ENCODE measurements at regions not wholly inside any gene's neighbourhood (a gene's known extent, or its start where the extent isn't known, plus 50 kb on each side); places are given as distances from the start of the nearest gene placed in this dataset.

- no peak overlapping the region for H3K27ac ChIP-seq
- TF ChIP-seq EZH2 (IDR thresholded peaks at IDR 0.05) (no peak), EZH2phosphoT487 (IDR thresholded peaks at IDR 0.05) (no peak), CTCF (IDR thresholded peaks at IDR 0.05) (no peak)
- peaks cover 8% of the 10 kb centered on the region for H3K4me1 ChIP-seq
- H3F3A ChIP-seq (ENCODE audit: low read depth) = peaks cover 15% of the 10 kb centered on the region
- no peaks in the 10 kb centered on the region for H3K36me3 ChIP-seq
- peaks cover 2% of the 10 kb centered on the region for H3K27me3 Mint-ChIP-seq (ENCODE audit: insufficient read depth, low read depth)
- H3K27me3 ChIP-seq = no peaks in the 10 kb centered on the region
- H3K9me3 ChIP-seq (ENCODE audit: low read depth) = no peaks in the 10 kb centered on the region
- no peak for DNase-seq (ENCODE audit: low spot score)
- no peak overlapping the region for H3K27ac Mint-ChIP-seq
- H3K4me3 ChIP-seq = no peak overlapping the region
- no peak overlapping the region for H2AFZ ChIP-seq (replicated peaks)
- no peaks in the 10 kb centered on the region for H3K79me2 ChIP-seq (ENCODE audit: low read depth)
- H3K4me1 Mint-ChIP-seq = peaks cover 7% of the 10 kb centered on the region
- no peak overlapping the region for H3K4me3 Mint-ChIP-seq
- H3K36me3 Mint-ChIP-seq = no peaks in the 10 kb centered on the region
- peaks cover 4% of the 10 kb centered on the region for H3K9me3 Mint-ChIP-seq
- H3K9ac ChIP-seq = no peak overlapping the region
- no peaks in the 10 kb centered on the region for H4K20me1 ChIP-seq (ENCODE audit: low read depth)
- H3K4me2 ChIP-seq = no peak overlapping the region
These were observed 95.7 kb upstream of the CELF2 start for GRCh38 chr10:10921826-10922461.

- Histone ChIP-seq H2AFZ (replicated peaks) (no peak overlapping the region), H3K4me1 (peaks cover 5% of the 10 kb centered on the region), H3F3A (ENCODE audit: low read depth) (peaks cover 12% of the 10 kb centered on the region), H4K20me1 (ENCODE audit: low read depth) (no peaks in the 10 kb centered on the region), H3K4me3 (no peak overlapping the region), H3K27ac (no peak overlapping the region), H3K36me3 (no peaks in the 10 kb centered on the region), H3K79me2 (ENCODE audit: low read depth) (no peaks in the 10 kb centered on the region), H3K9ac (no peak overlapping the region), H3K9me3 (ENCODE audit: low read depth) (no peaks in the 10 kb centered on the region), H3K27me3 (no peaks in the 10 kb centered on the region), H3K4me2 (no peak overlapping the region)
- H3K4me1 Mint-ChIP-seq = peaks cover 7% of the 10 kb centered on the region
- peaks cover 4% of the 10 kb centered on the region for H3K9me3 Mint-ChIP-seq
- no peak overlapping the region for H3K4me3 Mint-ChIP-seq
- H3K36me3 Mint-ChIP-seq = no peaks in the 10 kb centered on the region
- H3K27me3 Mint-ChIP-seq (ENCODE audit: insufficient read depth, low read depth) = peaks cover 2% of the 10 kb centered on the region
- TF ChIP-seq CTCF (IDR thresholded peaks at IDR 0.05) (no peak), EZH2 (IDR thresholded peaks at IDR 0.05) (no peak), EZH2phosphoT487 (IDR thresholded peaks at IDR 0.05) (no peak)
- no peak for DNase-seq (ENCODE audit: low spot score)
- H3K27ac Mint-ChIP-seq = no peak overlapping the region
These were observed 94.5 kb upstream of the CELF2 start for GRCh38 chr10:10923029-10923651.

- Mint-ChIP-seq H3K9me3 (peaks cover 4% of the 10 kb centered on the region), H3K4me1 (no peaks in the 10 kb centered on the region), H3K36me3 (no peaks in the 10 kb centered on the region), H3K27me3 (ENCODE audit: insufficient read depth, low read depth) (no peaks in the 10 kb centered on the region), H3K27ac (no peak overlapping the region), H3K4me3 (no peak overlapping the region)
- Histone ChIP-seq H3K4me1 (no peaks in the 10 kb centered on the region), H3K36me3 (no peaks in the 10 kb centered on the region), H3F3A (ENCODE audit: low read depth) (no peaks in the 10 kb centered on the region), H3K27ac (no peak overlapping the region), H3K4me3 (no peak overlapping the region), H2AFZ (replicated peaks) (no peak overlapping the region), H3K9me3 (ENCODE audit: low read depth) (no peaks in the 10 kb centered on the region), H3K4me2 (no peak overlapping the region), H3K27me3 (no peaks in the 10 kb centered on the region), H4K20me1 (ENCODE audit: low read depth) (no peaks in the 10 kb centered on the region), H3K9ac (no peak overlapping the region), H3K79me2 (ENCODE audit: low read depth) (no peaks in the 10 kb centered on the region)
- DNase-seq (ENCODE audit: low spot score) = no peak
- no peak for TF ChIP-seq EZH2 (IDR thresholded peaks at IDR 0.05)
- no peak for TF ChIP-seq CTCF (IDR thresholded peaks at IDR 0.05)
- no peak for TF ChIP-seq EZH2phosphoT487 (IDR thresholded peaks at IDR 0.05)
These were observed 92.0 kb upstream of the CELF2 start for GRCh38 chr10:10925667-10926066.

Data from neural progenitor cell (in vitro differentiated cells).